ENCODE measurements at regions not wholly inside any gene's neighbourhood (a gene's known extent, or its start where the extent isn't known, plus 50 kb on each side); places are given as distances from the start of the nearest gene placed in this dataset.
"Not testable (repeated sequence)": the region's sequence is repeated elsewhere in the genome, so short reads cannot be mapped to it uniquely, and the experiment has no call there.

DNA sequence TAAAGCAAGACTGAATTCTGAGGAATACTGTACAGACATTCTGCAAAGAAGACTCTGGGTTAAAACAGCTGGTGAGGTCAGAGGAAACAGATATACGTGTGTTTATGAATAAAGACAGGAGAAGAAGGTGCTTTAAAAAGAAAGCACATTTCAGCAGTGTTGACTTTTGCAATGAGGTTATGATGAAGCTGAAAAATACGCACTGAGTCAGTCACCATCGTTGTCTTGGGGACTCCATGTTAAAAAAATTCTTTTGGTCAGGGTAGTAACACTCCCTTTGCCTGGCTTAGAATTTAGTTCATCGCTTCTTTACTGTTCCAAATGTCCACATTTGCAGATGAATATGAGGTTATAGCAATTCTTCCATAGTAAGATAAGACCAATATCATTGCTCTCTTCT is 1049.0 kb downstream of the TSN start:
- H3K4me3 ChIP-seq (ENCODE audit: low read depth, low read length) = no peak overlapping the region
- TF ChIP-seq CTCF (IDR thresholded peaks at IDR 0.05; ENCODE audit: control insufficient read depth, extremely low read depth, insufficient read depth) = no peak
- DNase-seq (ENCODE audit: low read depth) = no peak

DNA sequence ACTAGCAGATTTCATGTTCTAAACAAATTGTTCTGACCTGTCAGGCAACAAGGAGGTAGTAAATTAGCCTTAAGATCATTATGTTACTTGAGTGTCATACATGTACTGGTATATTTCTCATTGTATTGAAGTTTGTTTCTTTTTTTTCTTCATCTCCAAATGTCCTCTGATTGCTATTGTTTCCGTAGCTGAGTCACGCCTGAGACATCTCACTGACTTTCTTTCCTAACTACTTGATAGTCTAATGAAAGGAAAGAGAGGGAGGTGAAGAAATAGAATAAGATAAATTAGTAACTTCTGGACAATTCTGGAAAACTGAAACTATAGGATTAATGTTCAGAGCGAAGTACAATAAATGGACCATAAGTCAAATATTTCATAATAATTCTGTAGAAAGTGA is 1049.9 kb downstream of the TSN start:
- no peak for TF ChIP-seq CTCF (IDR thresholded peaks at IDR 0.05; ENCODE audit: control insufficient read depth, extremely low read depth, insufficient read depth)
- no peak for DNase-seq (ENCODE audit: low read depth)

GRCh38 chr2:122808286-122808969 is 1053.0 kb downstream of the TSN start:
- H3K4me3 ChIP-seq (ENCODE audit: low read depth, low read length) = no peak overlapping the region
- DNase-seq (ENCODE audit: low read depth) = no peak
- no peak for TF ChIP-seq CTCF (IDR thresholded peaks at IDR 0.05; ENCODE audit: control insufficient read depth, extremely low read depth, insufficient read depth)

More for the DNA sequence above, 1049.9 kb downstream of the TSN start:
- H3K4me3 ChIP-seq (ENCODE audit: low read depth, low read length) = no peak overlapping the region

DNA sequence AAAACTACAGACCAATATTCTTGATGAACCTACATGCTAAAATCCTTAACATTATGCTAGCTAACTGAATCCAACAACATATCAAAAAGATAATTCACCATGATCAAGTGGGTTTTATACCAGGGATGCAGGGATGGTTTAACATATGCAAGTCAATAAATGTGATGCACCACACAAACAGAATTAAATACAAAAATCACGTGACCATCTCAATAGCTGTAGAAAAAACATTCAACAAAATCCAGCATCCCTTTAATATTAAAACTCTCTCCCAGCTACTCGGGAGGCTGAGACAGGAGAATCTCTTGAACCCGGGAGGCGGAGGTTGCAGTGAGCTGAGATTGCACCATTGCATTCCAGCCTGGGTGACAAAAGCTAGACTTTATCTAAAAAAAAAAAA is 1056.8 kb downstream of the TSN start:
- DNase-seq (ENCODE audit: low read depth); H3K4me3 ChIP-seq (ENCODE audit: low read depth, low read length): not testable (repeated sequence)

- TF ChIP-seq CTCF (IDR thresholded peaks at IDR 0.05; ENCODE audit: control insufficient read depth, extremely low read depth, insufficient read depth) = no peak
- DNase-seq (ENCODE audit: low read depth) = no peak
- H3K4me3 ChIP-seq (ENCODE audit: low read depth, low read length) = no peak overlapping the region
Measured at GRCh38 chr2:122815120-122815519, 1059.7 kb downstream of the TSN start.

DNA sequence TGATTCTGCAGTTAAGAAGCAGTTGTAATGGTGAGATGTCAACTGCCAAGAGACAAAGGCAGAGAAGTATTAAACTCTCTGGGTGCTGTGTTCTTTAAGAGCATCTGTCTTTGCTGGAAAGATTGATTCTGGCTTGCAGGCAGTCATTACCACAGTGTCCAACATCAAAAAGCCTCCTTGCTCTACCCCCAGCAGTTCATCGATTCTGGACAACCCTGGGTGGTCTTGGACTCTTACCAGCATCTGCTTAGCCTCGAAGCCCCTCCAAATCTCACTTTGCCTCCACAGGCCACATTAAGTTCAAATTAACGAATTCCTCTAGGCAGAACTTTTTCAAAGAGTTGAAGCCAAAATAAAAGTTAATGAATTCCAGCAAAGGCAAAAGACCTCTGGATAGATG is 1061.4 kb downstream of the TSN start:
- DNase-seq (ENCODE audit: low read depth) = no peak
- no peak overlapping the region for H3K4me3 ChIP-seq (ENCODE audit: low read depth, low read length)
- no peak for TF ChIP-seq CTCF (IDR thresholded peaks at IDR 0.05; ENCODE audit: control insufficient read depth, extremely low read depth, insufficient read depth)

- H3K4me3 ChIP-seq (ENCODE audit: low read depth, low read length) = no peak overlapping the region
- no peak for DNase-seq (ENCODE audit: low read depth)
- no peak for TF ChIP-seq CTCF (IDR thresholded peaks at IDR 0.05; ENCODE audit: control insufficient read depth, extremely low read depth, insufficient read depth)
Measured at GRCh38 chr2:122822319-122822718, 1066.9 kb downstream of the TSN start.

Data from LNCaP clone FGC (cell line).